Neural progenitor cell (in vitro differentiated cells): ENCODE measurements at regions not wholly inside any gene's neighbourhood (a gene's known extent, or its start where the extent isn't known, plus 50 kb on each side); places are given as distances from the start of the nearest gene placed in this dataset.

Experiments
- CTCF ChIP-seq: fragments of 200-600 bp; sonication (generic); IDR thresholded peaks from 2 replicates; pipeline ENCODE4 v1.5.1; 2017; ENCODE audit warnings: antibody characterized with exemption, mild to moderate bottlenecking
- EZH2 ChIP-seq: fragments of 200-600 bp; sonication (generic); IDR thresholded peaks from 2 replicates; pipeline ENCODE4 v1.6.1; 2017; ENCODE audit warnings: antibody characterized with exemption, mild to moderate bottlenecking, moderate library complexity

GRCh38 chr6:69593706-69594105 lies 203.1 kb downstream of the LMBRD1 start:
- no peak for TF ChIP-seq CTCF
- TF ChIP-seq EZH2: no peak
